GM12878 (cell line): ENCODE measurements at regions not wholly inside any gene's neighbourhood (a gene's known extent, or its start where the extent isn't known, plus 50 kb on each side); places are given as distances from the start of the nearest gene placed in this dataset.

ENCODE experiments used
- ATAC-seq: fragments of 200-7000 bp; cut with Tn5 transposase; 3 replicates; pipeline ENCODE4 v1.9.1; 2020; ENCODE audit warnings: mild to moderate bottlenecking, moderate library complexity
- BruUV-seq: library from RNA; stranded (reverse); fragments of 400-500 nt; replicated peaks from 2 replicates; lab custom pipeline; 2021; lab: Mats Ljungman, UMichigan
- CTCF ChIA-PET: fragments of 300-600 bp; sonication (Branson Sonifier 250); formaldehyde crosslinking; extraction: SDS; loops from one replicate; lab custom pipeline; 2021; ENCODE audit warnings: inconsistent platforms; lab: Yijun Ruan, JAX
- POLR2A ChIA-PET: fragments of 350-600 bp; formaldehyde crosslinking; extraction: SDS; loops from one replicate; lab custom pipeline; 2021; ENCODE audit warnings: inconsistent platforms; lab: Charles Lee
- RAD21 ChIA-PET: fragments of 300-600 bp; sonication (Branson Sonifier 250); formaldehyde crosslinking; loops from one replicate; lab custom pipeline; 2023; ENCODE audit warnings: antibody characterized with exemption; ENCODE audit not compliant: unreplicated experiment; lab: Charles Lee
- SMC1A ChIA-PET: fragments of 300-600 bp; sonication (Branson Sonifier 250); formaldehyde crosslinking; loops from one replicate; lab custom pipeline; 2023; ENCODE audit not compliant: unreplicated experiment, uncharacterized antibody; lab: Charles Lee
- DNase-seq: peaks from one replicate; pipeline ENCODE4 v3.0.0-alpha.2; 2011; ENCODE audit warnings: low read depth, low spot score
- FAIRE-seq: peaks from 3 replicates; lab custom pipeline; 2011; peaks lifted over from hg19 to GRCh38; lab: Jason Lieb, UNC
- H2AFZ ChIP-seq: 2 replicates; pipeline ENCODE4 v1.6.0; 2011; ENCODE audit warnings: low read depth, low read length, control low read depth; ENCODE audit not compliant: control insufficient read depth
- H3K27ac ChIP-seq: 2 replicates; pipeline ENCODE4 v1.5.1; 2011; ENCODE audit warnings: control low read depth; ENCODE audit not compliant: control insufficient read depth, insufficient read depth
- H3K27me3 ChIP-seq, 2 experiments: replicated peaks in 1 of 2; 2 replicates each; pipeline versions ENCODE4 v1.6.0 to v1.6.1; 2011; ENCODE audit warnings: low read length in 1 of 2; ENCODE audit not compliant: control insufficient read depth in 2 of 2, insufficient read depth in 2 of 2
- H3K36me3 ChIP-seq, 2 experiments: 2 replicates each; pipeline ENCODE4 v1.5.1; 2011; ENCODE audit warnings: low read length in 1 of 2; ENCODE audit not compliant: control insufficient read depth in 2 of 2, insufficient read depth in 2 of 2
- H3K4me1 ChIP-seq: 2 replicates; pipeline ENCODE4 v1.6.1; 2011; ENCODE audit warnings: mild to moderate bottlenecking, low read length, moderate library complexity, mixed read lengths; ENCODE audit not compliant: control insufficient read depth, insufficient read depth
- H3K4me2 ChIP-seq: 2 replicates; pipeline ENCODE4 v1.6.0; 2011; ENCODE audit warnings: control low read depth; ENCODE audit not compliant: control insufficient read depth, insufficient read depth
- H3K4me3 ChIP-seq: fragments of 200-600 bp; sonication (generic); 2 replicates; pipeline ENCODE4 v1.5.1; 2016
- H3K79me2 ChIP-seq: 2 replicates; pipeline ENCODE4 v1.6.0; 2011; ENCODE audit warnings: low read length; ENCODE audit not compliant: control insufficient read depth, insufficient read depth
- H3K9ac ChIP-seq: 2 replicates; pipeline ENCODE4 v1.8.0; 2011; ENCODE audit warnings: low read length, control low read depth, mixed read lengths; ENCODE audit not compliant: control insufficient read depth, insufficient read depth
- H3K9me3 ChIP-seq: replicated peaks from 3 replicates; pipeline ENCODE4 v1.5.1; 2011; ENCODE audit warnings: mild to moderate bottlenecking, low read length; ENCODE audit not compliant: control insufficient read depth, insufficient read depth
- H4K20me1 ChIP-seq: 2 replicates; pipeline ENCODE4 v1.6.0; 2011; ENCODE audit not compliant: control insufficient read depth, insufficient read depth
- BHLHE40 ChIP-seq, 2 experiments: fragments of 450-650 bp in 1 of 2; IDR thresholded peaks; 2 replicates each; pipeline ENCODE4 v1.6.1; 2011 to 2017; ENCODE audit warnings: low read depth in 2 of 2, borderline replicate concordance in 1 of 2, improper control_type of control experiment in 1 of 2, low read length in 1 of 2, mild to moderate bottlenecking in 1 of 2
- CREM ChIP-seq: IDR thresholded peaks from 2 replicates; pipeline ENCODE4 v1.6.1; 2014; ENCODE audit warnings: antibody characterized with exemption, low read depth
- IKZF2 ChIP-seq, 2 experiments: fragments of 450-650 bp; IDR thresholded peaks; 2 replicates each; pipeline ENCODE4 v1.6.1; 2017; ENCODE audit warnings: mild to moderate bottlenecking in 2 of 2, moderate library complexity in 2 of 2
- NFYA ChIP-seq: IDR thresholded peaks from 2 replicates; pipeline ENCODE4 v1.6.1; 2011; ENCODE audit warnings: low read depth, mild to moderate bottlenecking, low read length, improper control_type of control experiment, borderline replicate concordance
- POLR2AphosphoS2 ChIP-seq: IDR thresholded peaks from 2 replicates; pipeline ENCODE4 v1.6.1; 2011; ENCODE audit warnings: low read depth, mild to moderate bottlenecking, low read length, improper control_type of control experiment, moderate library complexity
- RAD21 ChIP-seq: IDR thresholded peaks from 2 replicates; pipeline ENCODE4 v1.6.1; 2011; ENCODE audit warnings: mild to moderate bottlenecking, low read depth, low read length, moderate library complexity; ENCODE audit not compliant: insufficient read depth
- SRF ChIP-seq, 2 experiments: IDR thresholded peaks; 2 replicates each; pipeline ENCODE4 v1.6.1; 2011; ENCODE audit warnings: low read depth in 2 of 2, low read length in 2 of 2, mild to moderate bottlenecking in 1 of 2, moderate library complexity in 1 of 2
- WGBS: methylation state at CpG from one replicate; pipeline ENCODE4 v1.1.6; 2016; ENCODE audit warnings: low lambda C conversion rate; ENCODE audit not compliant: insufficient replicate concordance, insufficient coverage; ENCODE audit errors: missing lambda C conversion rate; 5-methylcytosine and 5-hydroxymethylcytosine counted together
- in situ Hi-C: fragments of 300-500 bp; cut with MboI; formaldehyde crosslinking; loops from 9 replicates; pipeline ENCODE4 v1.14.3; 2018; ENCODE audit warnings: mixed read lengths
- intact Hi-C: fragments of 100-400 bp; cut with micrococcal nuclease; formaldehyde crosslinking; loops from one replicate; pipeline ENCODE4 v1.14.2; 2022; ENCODE audit not compliant: unreplicated experiment

GRCh38 chr1:234689236-234689635 is 79.3 kb upstream of the IRF2BP2 start:
- 52% methylated on average over 3 of the region's 3 CpGs for WGBS
- intact Hi-C loops = no loop called here
- DNase-seq = no peak
- Histone ChIP-seq H4K20me1 (no peaks in the 10 kb centered on the region), H2AFZ (no peak overlapping the region), H3K9me3 (peaks cover 4% of the 10 kb centered on the region; the same call in 2 of the 3 replicates), H3K79me2 (no peaks in the 10 kb centered on the region), H3K27me3 (no peaks in the 10 kb centered on the region)
- POLR2A ChIA-PET = no interaction called here
- no TSS peak for BruUV-seq
- TF ChIP-seq NFYA (no peak), BHLHE40 (IDR thresholded peaks at IDR 0.05; ENCODE audit: borderline replicate concordance in 1 of 2, low read depth in 2 of 2, low read length in 1 of 2) (no peak), CREM (no peak), IKZF2 (IDR thresholded peaks at IDR 0.05) (no peak)
- TF ChIP-seq, all 136 proteins: peak for 0
- RAD21 ChIA-PET = no interaction called here
- Histone ChIP-seq H3K27ac (no peak overlapping the region), H3K4me1 (no peaks in the 10 kb centered on the region), H3K36me3 (no peaks in the 10 kb centered on the region), H3K4me2 (no peak overlapping the region), H3K4me3 (no peak overlapping the region), H3K9ac (no peak overlapping the region)
- FAIRE-seq = no peak
- no peak for ATAC-seq
- in situ Hi-C loops = no loop called here
- CTCF ChIA-PET = no interaction called here
- SMC1A ChIA-PET = interaction anchor here (1.7 kb wide), 1 partner anchor 77 kb away, joined by 3 read pairs; no protein-coding TSS in a partner anchor

DNA sequence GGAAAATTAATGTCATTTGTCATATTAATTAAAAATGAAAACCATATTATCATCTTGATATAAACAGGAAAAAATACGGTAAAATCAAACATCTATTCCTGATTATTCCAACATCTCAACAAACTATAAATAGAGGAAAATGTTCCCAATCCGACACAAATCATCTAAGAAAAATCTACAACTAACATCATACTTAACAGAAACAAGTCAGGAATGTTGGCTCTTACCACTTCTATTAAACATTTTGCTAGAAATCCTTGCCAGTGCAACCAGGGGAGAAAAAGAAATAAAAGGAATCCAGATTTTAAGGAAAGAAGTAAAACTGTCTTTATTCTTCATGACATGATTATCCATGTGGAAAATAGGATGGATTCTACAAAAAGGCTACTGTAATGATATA is 77.0 kb upstream of the IRF2BP2 start:
- POLR2A ChIA-PET = no interaction called here

More for the DNA sequence above, 77.0 kb upstream of the IRF2BP2 start:
- RAD21 ChIA-PET = no interaction called here
- Histone ChIP-seq H3K4me1 (no peaks in the 10 kb centered on the region), H4K20me1 (no peaks in the 10 kb centered on the region), H3K4me3 (no peak overlapping the region), H3K4me2 (no peak overlapping the region), H2AFZ (no peak overlapping the region), H3K9me3 (peaks cover 4% of the 10 kb centered on the region; the same call in 2 of the 3 replicates), H3K79me2 (no peaks in the 10 kb centered on the region), H3K9ac (no peak overlapping the region), H3K36me3 (no peaks in the 10 kb centered on the region), H3K27me3 (no peaks in the 10 kb centered on the region), H3K27ac (no peak overlapping the region)
- SMC1A ChIA-PET = no interaction called here
- no TSS peak for BruUV-seq
- TF ChIP-seq CREM (no peak), SRF (IDR thresholded peaks at IDR 0.05; ENCODE audit: low read depth in 2 of 2, low read length in 2 of 2) (no peak), RAD21 (no peak), POLR2AphosphoS2 (no peak)
- CTCF ChIA-PET = no interaction called here
- in situ Hi-C loops (no loop called here), intact Hi-C loops (no loop called here)
- FAIRE-seq = no peak
- ATAC-seq = no peak
- DNase-seq = no peak
- 67% methylated on average over 2 of the region's 2 CpGs for WGBS
